HG02798 (cell line): ENCODE measurements at regions not wholly inside any gene's neighbourhood (a gene's known extent, or its start where the extent isn't known, plus 50 kb on each side); places are given as distances from the start of the nearest gene placed in this dataset.

Experiments used
- ATAC-seq: cut with Tn5 transposase; IDR thresholded peaks from one replicate; pipeline ENCODE4 v1.9.1; 2021; ENCODE audit warnings: mild to moderate bottlenecking; ENCODE audit not compliant: unreplicated experiment, poor library complexity

DNA sequence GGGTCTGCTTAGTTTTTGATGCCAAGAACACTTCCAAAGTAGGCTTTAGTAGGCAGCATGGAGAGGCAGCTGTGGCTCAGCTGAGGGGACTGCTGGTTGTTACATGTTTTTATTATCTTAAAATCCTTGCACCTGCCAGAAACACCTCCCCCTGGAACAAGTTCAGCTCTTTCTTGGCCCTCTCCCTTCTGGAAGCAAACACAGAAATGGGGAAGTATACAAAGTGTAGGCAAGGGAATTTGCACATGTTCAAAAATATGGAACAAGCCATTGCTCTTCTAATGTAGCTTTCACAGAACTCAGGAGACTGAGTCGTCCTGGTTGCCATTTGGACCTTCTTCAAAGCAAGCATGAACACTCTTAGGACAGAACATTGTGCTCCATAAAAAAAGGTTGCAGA lies 169.1 kb upstream of the SEMA6D start:
- ATAC-seq: no peak

DNA sequence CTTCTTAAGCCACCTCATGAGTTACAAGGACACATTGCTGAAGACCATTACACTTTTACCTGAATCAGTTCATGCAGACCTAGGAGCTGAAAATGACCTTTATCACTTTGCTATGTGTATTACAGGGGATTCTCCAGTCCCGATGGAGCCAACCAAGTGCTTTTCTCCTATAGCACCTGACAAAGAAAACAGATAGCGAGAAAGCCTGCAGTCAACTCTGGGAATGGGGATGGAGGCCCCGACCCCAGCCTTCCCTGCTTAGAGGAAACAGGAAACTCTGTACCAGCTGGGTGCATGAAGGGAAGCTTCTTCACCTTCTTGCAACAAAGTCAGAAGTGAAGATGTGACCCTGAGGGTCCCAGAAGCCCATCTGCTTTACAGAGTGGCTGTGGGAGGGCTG lies 168.3 kb upstream of the SEMA6D start:
- ATAC-seq: no peak

DNA sequence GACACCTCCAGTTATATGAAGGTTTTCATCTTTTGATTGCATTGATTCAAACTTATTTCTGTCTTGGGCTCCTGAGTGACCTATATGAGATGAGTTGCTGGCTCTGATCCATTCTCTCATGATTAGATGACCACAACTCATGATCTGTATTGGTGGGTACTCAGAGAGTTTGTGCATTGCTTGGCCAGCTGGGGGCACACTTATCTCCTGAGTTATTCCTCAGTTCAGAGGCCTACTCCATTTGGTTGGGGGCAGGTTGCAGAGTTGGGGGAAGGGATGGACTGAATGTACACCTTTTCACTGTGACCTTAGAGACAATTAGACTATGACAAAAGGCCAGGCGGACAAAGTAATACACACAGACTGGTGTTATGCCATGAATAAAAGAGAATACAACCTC lies 166.2 kb upstream of the SEMA6D start:
- no peak for ATAC-seq

DNA sequence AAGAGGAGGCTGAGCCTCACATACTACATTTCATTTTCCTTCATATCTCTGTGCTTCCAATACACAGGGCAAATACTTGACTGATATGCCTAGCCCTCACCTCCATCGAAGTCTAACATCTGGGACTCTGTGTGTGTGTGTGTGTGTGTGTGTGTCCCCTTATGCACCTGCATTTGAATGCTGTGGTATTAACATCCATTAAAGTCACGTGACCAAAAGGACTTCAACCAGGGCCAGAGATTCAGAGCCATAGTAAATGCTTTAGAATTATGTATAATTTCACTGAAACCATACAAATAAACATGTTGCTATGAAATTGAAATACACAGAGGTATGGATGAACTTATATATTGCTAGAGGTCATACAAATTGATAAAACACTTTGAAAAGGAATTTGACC lies 165.8 kb upstream of the SEMA6D start:
- no peak for ATAC-seq

DNA sequence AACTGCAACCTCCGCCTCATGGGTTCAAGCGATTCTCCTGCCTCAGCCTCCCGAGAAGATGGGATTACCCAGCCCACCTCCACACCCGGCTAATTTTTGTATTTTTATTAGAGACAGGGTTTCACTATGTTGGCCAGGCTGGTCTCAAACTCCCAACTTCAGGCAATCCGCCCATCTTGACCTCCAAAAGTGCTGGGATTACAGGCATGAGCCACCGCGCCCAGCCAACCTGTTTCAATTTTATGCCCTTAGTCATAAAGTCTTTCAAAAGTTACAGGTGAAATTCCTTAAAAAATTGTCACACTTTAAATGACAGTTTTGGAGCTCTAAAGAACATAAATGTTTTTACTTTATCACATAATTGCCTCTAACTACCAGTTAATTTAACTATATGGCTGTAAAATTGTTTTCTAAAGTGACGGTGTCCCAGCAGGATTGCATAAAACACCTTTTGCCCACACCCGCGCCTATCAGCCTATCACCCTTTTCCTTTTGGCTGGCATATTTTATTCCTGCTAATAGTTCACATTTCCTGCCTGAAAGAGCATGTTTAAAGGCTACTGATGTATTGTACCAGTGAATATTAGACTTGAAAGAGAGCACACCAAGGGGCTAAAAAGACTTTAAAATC lies 164.2 kb upstream of the SEMA6D start:
- ATAC-seq: no peak

DNA sequence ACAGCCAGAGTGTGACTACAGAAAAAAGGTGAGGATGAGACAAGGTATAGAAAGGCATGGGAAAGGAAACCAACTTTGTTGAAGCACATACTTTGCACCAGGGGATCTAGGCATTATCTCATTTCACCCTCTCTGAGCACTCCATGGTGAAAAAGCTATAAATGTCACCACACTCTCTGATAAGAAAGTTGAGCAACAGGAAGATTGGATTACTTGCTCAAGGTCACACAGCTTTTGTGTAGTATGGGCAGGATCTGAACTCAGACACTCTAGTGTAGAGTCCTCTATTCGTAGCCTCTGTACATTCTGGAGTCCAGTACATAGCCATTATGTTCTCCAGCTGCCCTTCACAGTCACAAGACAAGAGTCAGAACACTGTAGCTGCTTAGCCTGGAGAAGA lies 163.4 kb upstream of the SEMA6D start:
- no peak for ATAC-seq

DNA sequence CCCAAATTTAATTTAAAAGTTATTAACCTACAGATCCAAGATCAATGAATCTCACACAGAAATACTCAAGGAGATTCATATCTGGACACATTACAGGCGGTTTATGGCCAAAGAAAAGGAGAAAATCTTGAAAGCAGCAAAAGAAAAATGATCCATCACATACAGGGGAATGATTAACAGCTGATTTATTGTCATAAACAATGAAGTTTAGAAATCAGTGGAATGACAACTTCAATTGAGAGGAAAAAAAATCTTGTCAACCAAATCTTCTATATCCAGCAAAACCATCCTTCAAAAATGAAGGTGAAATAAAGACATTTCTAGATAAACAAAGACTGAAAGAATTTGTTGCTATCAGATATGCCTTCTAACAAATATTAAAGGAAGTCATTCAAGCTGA lies 156.2 kb upstream of the SEMA6D start:
- no peak for ATAC-seq

DNA sequence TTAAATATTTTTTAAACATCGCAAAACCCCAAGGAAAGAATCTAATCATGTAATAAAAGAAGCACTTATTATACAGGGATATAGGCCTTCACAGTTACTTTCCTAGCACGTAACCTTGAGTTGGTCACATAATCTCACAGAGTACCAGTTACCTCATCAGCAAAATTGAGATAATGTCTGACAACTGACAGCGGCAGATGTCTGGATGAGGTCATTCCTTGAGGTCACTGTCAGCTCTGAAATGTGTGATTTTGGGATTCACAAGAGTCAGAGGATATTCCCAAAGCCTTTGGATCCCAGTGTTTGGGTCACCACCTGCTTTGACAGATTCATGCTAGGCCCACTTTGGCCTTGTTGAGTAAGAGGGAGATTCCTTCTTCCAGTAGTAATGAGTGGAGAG lies 151.4 kb upstream of the SEMA6D start:
- no peak for ATAC-seq

DNA sequence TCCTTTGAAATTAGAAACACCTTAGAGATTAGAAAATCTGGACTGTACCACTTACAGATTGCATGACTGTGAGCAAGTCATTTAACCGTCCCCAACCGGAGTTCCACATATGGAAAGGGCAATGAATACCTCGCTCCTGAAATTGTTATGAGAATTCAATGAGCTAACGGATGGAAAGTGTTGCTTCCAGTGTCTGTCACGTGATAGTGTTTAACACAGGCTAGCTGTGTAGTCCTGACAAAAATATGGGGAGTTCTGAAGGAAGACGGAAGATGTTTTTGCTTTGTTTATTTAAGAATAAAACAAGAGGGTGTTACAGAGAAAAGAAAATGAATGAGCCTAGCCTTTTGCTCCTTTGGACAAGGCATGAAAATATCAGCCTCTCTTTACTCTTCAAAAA lies 150.7 kb upstream of the SEMA6D start:
- ATAC-seq: no peak

DNA sequence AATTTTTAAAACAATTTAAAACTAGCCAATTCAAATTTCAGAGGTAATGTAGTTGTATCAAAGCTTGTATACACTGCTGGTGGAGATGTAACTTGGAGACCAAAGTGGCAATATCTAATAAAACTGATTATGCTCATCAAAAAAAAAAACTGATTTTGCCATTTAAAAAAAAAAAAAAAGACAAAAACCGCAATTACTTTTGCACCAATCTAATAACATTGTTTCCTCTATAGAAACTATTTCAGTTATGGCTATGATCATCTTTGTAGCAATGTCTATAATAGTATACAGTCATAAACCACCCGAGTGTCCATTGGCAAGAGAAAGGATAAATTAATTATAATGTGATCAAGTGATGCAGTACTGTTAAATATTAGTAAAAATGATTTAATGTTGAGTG lies 149.3 kb upstream of the SEMA6D start:
- no peak for ATAC-seq

DNA sequence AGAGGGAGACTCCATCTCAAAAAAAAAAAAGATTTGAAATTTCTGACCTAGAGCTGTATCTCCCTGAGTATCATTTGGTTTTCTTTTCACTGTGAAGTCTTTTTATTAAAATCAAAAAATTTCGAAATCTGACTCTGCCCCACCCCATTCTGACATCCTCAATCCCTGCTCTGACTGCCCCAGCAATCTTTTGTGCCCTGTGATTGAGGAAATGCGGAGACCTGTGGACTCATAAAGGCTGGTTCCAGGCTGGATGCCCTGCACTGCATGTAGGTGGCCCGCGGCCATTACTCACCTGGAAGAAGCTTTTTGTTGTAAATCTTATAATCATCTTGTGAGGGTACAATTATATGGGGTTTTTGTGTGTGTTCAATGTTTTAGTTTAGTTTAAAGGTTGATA lies 147.3 kb upstream of the SEMA6D start:
- no peak for ATAC-seq

DNA sequence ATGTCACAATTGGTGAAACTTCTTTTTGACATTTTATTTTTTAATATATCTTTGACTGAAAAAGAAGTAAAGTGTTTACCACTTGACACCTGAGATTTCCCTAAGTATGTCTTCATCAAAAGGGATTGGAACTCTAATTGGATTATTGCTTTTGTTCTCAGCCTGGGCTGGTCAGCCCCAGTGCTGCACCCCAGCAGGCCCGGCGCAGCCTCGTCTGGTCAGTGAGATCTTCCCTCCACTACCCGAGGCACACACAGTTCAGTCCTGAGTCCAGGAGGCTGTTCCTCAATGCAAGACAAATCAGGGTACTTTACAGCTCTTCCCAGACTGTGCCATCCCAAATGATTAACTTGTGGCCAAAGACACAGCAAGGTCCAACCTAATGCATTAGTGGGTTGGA lies 146.9 kb upstream of the SEMA6D start:
- ATAC-seq: no peak

DNA sequence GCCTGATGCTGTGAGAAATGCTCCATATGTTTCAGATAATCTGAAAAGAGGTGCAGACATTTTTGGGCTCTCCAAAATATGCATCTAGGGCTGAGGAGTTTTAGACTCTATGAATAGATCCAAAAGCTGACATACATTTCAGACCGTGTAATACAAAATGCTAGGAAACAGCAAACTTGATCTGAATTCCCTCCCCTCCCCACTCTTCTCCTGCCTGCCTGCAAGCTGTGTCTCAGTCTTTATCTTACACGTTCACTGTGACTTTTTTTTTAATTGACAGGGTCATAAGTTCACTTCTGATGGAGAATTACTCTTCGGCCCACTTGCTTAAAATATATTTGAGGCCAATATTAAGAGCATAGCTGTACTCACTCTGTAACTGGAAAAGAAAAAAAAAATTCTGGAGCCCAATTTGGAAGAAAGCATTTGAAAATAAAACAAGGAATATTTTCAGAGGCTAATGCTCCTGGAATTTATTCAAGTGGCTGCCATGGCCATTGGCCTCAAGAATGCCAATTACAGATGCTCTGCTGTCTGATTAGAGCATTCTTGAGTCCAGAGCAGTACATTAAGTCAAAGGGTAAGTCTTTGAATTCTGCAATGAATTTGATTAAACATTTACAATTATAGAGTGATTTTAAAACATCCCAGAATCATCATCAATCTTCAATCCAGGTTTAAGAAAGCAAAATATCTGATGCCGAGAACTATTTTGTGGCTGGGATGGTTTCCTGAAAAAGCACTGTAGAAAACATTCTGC lies 146.2 kb upstream of the SEMA6D start:
- ATAC-seq: no peak

DNA sequence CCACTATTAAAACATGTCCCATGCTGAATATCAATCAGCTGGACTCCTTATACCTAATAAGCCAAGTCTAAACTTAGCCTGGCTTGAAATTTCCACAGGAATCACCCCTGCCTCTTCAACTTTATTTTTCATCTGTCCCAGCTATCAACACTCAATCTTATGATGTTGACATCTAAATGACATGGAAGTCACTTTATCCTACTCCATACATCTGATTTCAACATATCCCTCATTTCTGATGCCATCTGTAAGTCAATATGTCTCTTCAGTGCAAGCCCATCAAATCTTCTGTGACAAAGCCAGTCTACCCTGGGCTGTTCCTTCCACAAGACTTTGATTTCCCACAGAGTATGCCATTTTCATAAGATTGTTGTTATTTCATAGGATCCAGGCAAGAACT lies 143.6 kb upstream of the SEMA6D start:
- ATAC-seq: no peak

DNA sequence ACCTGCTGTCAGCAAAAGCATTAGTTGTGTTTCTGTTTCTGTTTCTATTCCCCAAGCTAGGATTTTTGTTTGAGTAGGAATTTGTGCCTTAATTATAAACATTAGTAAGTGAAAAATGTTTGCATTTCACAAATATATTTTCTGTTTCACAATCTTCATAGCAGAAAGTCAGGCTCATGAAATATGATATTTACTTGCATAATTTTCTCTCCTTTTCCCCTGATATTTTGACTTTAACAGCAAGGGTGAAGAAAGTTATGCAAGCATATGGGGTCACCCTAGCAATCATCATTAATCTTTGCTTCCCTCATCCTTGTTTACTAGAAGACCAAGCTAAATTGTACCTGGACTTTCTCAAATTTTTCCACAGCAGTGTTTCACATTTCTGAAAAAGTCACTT lies 140.3 kb upstream of the SEMA6D start:
- no peak for ATAC-seq

DNA sequence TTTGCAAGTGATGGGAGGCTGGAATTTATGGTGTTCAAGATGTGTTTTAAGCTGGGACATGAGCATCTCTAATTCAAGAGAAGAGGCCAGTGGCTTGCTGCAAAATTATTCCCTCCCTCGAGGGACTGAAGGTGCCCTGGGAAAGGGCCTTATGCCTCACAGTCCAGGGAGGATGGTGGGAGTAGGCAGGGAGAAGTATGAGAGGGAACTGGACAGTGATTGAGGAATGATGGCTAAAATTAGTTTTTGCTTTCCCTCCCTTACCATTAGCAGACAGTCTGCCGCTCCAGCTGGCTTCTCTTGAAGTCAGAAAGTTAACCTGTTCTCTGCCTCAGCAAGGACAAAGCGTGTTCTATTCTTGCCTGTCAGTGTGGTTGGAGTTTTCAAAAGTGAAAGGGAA lies 139.8 kb upstream of the SEMA6D start:
- ATAC-seq: no peak

DNA sequence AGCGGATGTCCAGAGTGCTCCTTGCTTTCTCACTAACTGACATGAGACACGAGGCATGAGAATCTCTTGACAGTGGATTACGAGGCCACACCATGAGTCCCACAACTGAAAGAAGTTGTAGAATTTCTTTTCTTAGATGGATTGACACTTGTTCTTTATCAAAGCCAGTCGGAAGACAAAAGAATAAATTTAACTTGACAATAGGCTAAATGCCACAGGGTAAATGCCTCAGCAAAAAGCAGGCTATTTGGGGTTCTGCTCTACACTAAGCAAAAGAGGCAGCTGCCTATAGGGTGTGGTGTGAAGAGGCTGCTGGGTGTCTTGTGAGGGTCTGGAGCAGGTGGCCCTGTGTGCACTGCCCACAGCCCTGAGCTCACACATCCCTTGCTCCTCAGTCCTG lies 135.1 kb upstream of the SEMA6D start:
- no peak for ATAC-seq

DNA sequence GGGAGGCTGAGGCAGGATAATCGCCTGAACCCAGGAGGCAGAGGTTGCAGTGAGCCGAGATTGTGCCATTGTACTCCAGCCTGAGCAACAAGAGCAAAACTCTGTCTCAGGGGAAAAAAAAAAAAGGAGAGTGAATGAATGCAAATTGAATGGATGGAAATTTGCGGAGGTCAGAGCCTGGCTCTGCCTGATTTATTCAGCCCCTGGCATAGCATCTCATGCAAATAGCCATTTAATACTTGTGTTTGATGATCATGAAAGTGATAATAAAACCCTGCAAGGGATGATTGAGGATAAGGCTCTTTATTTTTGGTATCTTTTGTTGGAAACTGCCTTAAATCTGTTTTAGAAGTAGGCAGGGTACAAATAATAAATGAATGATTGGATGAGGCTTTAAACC lies 133.0 kb upstream of the SEMA6D start:
- ATAC-seq: no peak

DNA sequence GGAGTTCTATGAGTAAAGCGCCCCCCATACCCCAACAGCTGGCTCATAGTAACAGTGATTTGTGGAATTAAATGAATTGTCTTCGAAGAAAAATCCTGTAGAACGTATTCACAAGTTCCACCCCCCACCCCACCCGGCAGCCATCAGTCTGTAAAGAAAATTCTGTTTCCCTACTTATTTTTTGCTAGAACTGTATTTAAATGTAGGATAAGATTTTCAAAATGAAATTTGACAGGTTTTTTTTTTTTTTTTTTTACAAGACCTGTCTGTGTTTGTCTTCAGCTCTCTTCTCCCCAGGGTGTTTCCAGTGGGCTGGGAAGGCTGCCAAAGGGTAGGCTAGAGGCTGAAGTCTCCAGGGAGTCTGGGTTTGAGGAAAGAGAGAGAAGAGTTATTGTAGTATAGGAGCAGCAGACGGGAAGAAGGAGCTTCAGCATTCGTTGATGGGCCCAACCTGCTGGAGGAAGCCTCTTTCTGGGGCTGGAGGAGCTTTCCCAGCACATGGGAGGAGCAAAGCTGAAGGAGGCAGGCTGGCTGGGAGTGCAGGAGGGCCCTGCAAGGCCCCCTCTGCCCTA lies 130.6 kb upstream of the SEMA6D start:
- no peak for ATAC-seq

DNA sequence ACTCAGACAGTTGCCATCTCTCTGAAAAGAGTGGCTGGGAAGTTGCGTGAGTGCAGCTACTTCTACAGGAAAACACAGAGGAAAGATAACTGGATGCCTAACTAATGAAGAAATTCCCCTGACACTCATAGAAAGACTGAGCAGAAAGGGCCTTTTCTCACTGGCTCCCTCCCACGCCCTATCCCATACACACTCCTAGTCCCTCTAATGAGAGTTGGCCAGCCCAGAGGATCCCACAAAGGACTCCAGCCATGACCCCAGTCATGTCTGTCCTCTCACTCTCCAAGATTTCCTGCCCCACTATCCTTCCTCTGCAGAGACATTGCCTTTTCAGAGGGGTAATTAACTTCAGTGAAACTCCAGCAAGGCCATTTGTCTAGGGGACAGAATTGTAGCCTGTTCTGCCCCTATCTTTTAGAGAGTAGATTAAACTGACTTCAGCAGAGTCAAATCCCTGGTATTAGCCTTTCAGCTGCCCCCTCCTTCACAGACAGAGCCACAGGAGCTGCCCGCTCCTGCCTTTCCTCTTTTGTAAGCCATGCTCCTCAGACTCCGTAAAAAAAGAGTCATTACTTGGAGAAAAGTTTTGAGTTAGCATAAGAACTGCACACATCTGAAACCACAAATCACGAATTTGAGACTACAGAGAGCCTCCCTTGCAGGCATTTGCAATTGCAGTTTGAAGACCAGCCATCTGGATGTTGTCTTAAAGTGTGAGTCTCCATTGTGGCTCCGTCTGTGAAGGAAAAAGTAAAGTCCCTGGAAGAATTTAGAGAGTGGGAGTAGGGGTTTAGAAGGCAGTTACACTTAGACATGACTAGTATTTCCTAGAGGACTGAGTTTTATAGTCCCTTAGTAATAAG lies 129.1 kb upstream of the SEMA6D start:
- no peak for ATAC-seq

DNA sequence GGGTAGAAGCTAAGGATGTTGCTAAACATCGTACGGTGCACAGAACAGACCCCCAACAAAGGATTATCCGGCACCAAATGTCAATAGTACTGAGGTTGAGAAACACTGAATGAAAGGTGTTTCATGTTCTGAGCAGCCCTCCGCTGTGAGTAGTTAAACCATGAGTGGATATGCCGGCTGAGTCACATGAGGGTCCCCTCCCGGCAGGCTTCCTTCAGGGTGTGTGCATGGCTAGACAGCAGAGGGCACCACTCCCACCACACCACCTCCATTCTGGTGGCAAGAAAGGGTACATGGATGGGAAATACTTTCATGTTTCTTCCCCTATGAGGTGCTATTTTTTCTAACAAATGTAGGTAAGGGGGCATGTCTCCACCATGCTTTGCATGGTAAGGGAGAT lies 128.3 kb upstream of the SEMA6D start:
- ATAC-seq: no peak
